Mucosa of descending colon (tissue), 3 donors: ENCODE measurements at regions not wholly inside any gene's neighbourhood (a gene's known extent, or its start where the extent isn't known, plus 50 kb on each side); places are given as distances from the start of the nearest gene placed in this dataset.

ENCODE experiments used
- ATAC-seq: fragments of 200-7000 bp; cut with Tn5 transposase; one replicate; pipeline ENCODE4 v1.9.1; 2020; ENCODE audit warnings: mild to moderate bottlenecking, moderate library complexity
- DNase-seq, 3 donors: peaks; one replicate each; pipeline ENCODE4 v3.0.0-alpha.2; 2020
- H3K36me3 ChIP-seq: fragments of 200-600 bp; one replicate; pipeline ENCODE4 v1.8.0; 2021; ENCODE audit warnings: low read depth, mild to moderate bottlenecking
- H3K4me1 ChIP-seq: fragments of 200-600 bp; one replicate; pipeline ENCODE4 v1.8.0; 2021; ENCODE audit warnings: low read depth, mild to moderate bottlenecking
- H3K4me3 ChIP-seq: fragments of 200-600 bp; one replicate; pipeline ENCODE4 v1.8.0; 2021; ENCODE audit warnings: mild to moderate bottlenecking
- H3K9me3 ChIP-seq: fragments of 200-600 bp; one replicate; pipeline ENCODE4 v1.8.0; 2021; ENCODE audit warnings: mild to moderate bottlenecking
- CTCF ChIP-seq: fragments of 200-600 bp; IDR thresholded peaks from one replicate; pipeline ENCODE4 v1.8.0; 2022; ENCODE audit warnings: antibody characterized with exemption, mild to moderate bottlenecking
- intact Hi-C, 2 donors: fragments of 100-400 bp; cut with DNase I in 1 of 2; cut with micrococcal nuclease in 1 of 2; formaldehyde crosslinking; loops; one replicate each; pipeline versions ENCODE4 v1.11.0 to v1.11.1; 2022; cut with DNase I, micrococcal nuclease
- donor health status: DM: no; HTN: no; CAD: no; lungs with moderate emphysema.
- donor health status: DM: no; HTN: no; CAD: no.
- donor health status: DM: no; HTN: yes; CAD: no.

GRCh38 chr14:101463566-101464171 lies 97.6 kb upstream of the DIO3 start:
- H3K36me3 ChIP-seq = no peaks in the 10 kb centered on the region
- no peak for ATAC-seq
- no peaks in the 10 kb centered on the region for H3K9me3 ChIP-seq
- no peak overlapping the region for H3K4me3 ChIP-seq
- no peaks in the 10 kb centered on the region for H3K4me1 ChIP-seq
- no peak for TF ChIP-seq CTCF
- DNase-seq = no peak
- intact Hi-C loops = no loop called here

- Histone ChIP-seq H3K4me3 (no peak overlapping the region), H3K36me3 (no peaks in the 10 kb centered on the region), H3K4me1 (no peaks in the 10 kb centered on the region), H3K9me3 (no peaks in the 10 kb centered on the region)
- ATAC-seq (no peak), DNase-seq (peak in 1 of 3 donors; percentile 12)
- no peak for TF ChIP-seq CTCF
- intact Hi-C loops = no loop called here
Observed at GRCh38 chr14:101464310-101464983, 96.8 kb upstream of the DIO3 start.

GRCh38 chr14:101464984-101465794 lies 96.1 kb upstream of the DIO3 start:
- TF ChIP-seq CTCF = no peak
- no peaks in the 10 kb centered on the region for H3K9me3 ChIP-seq
- peak in 1 of 3 donors; percentile 34 for DNase-seq
- ATAC-seq = no peak
- no peak overlapping the region for H3K4me3 ChIP-seq
- no peaks in the 10 kb centered on the region for H3K36me3 ChIP-seq
- no peaks in the 10 kb centered on the region for H3K4me1 ChIP-seq
- intact Hi-C loops = no loop called here

- no peaks in the 10 kb centered on the region for H3K9me3 ChIP-seq
- ATAC-seq = no peak
- H3K4me1 ChIP-seq = no peaks in the 10 kb centered on the region
- peak in 1 of 3 donors; percentile 4 for DNase-seq
- intact Hi-C loops = no loop called here
- no peaks in the 10 kb centered on the region for H3K36me3 ChIP-seq
- no peak for TF ChIP-seq CTCF
- H3K4me3 ChIP-seq = no peak overlapping the region
Observed at GRCh38 chr14:101465795-101466448, 95.4 kb upstream of the DIO3 start.

- Histone ChIP-seq H3K36me3 (no peaks in the 10 kb centered on the region), H3K4me3 (no peak overlapping the region), H3K4me1 (no peaks in the 10 kb centered on the region), H3K9me3 (no peaks in the 10 kb centered on the region)
- TF ChIP-seq CTCF = no peak
- DNase-seq = peak in 1 of 3 donors; percentile 5
- intact Hi-C loops = no loop called here
- ATAC-seq = no peak
Observed at GRCh38 chr14:101466456-101467180, 94.7 kb upstream of the DIO3 start.
